ENCODE measurements at regions not wholly inside any gene's neighbourhood (a gene's known extent, or its start where the extent isn't known, plus 50 kb on each side); places are given as distances from the start of the nearest gene placed in this dataset.
"Not testable (repeated sequence)": the region's sequence is repeated elsewhere in the genome, so short reads cannot be mapped to it uniquely, and the experiment has no call there.

- no peak for DNase-seq (ENCODE audit: low read depth)
These were observed 68.0 kb downstream of the CBLN4 start for GRCh38 chr20:55937283-55937682.

GRCh38 chr20:55936209-55936595 is 69.1 kb downstream of the CBLN4 start:
- DNase-seq (ENCODE audit: low read depth), result no peak

DNA sequence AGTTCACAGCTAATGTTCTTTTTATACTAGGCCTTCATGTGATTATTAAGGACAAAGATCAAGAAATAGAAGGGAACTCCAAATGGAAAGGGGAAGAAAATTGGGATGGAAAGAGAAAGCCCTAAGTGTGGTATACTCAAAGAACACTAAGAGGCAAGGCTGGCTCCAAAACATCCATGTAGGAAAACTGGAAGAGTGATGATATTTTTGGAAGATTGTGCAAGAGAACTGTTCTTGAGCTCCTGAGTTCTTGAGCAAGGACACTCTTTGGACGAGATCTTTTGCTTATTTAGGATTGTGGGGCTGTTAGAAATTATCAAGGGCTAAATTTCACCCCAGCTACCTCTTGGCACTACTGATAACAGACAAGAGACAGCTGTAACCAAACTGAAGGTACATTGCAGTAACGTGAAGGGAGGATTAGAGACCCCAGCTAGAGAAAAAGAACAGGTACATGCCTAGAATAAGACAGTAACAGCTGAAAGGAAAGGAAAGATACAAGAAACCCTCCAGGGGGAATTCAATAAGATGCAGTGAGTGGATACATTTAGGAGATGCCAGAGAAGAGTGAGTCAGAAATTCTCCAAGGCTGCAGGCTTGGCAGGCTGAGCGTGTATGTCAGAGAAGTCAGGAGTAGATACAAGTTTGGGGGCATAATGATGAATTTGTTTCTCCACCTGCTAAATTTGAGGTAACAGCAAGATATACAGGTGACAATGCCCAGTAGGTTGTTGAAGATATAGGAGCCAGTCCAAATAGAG is 69.7 kb downstream of the CBLN4 start:
- DNase-seq (ENCODE audit: low read depth), result no peak

DNA sequence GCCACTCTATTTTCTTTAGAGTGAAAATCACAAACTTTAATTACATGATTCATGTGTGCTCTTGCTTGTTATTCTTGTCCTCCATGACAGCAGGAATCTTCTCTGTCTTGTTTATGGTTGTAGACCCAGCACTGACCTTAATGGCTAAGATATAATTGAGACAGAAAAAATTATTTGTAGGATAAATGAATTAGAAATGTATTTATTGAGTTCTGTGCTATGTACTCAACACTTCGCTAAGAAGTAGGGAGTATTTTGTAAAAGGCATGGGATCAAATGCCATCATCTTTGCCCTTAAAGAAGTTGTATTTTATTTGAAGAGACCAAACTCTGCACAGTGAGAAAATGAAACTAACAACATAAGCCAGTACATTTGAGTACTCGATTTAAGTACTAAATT is 71.2 kb downstream of the CBLN4 start:
- DNase-seq (ENCODE audit: low read depth), result no peak

- DNase-seq (ENCODE audit: low read depth), result not testable (repeated sequence)
These were observed 74.4 kb downstream of the CBLN4 start for GRCh38 chr20:55930876-55931275.

- no peak for DNase-seq (ENCODE audit: low read depth)
These were observed 77.1 kb downstream of the CBLN4 start for GRCh38 chr20:55928266-55928665.

DNA sequence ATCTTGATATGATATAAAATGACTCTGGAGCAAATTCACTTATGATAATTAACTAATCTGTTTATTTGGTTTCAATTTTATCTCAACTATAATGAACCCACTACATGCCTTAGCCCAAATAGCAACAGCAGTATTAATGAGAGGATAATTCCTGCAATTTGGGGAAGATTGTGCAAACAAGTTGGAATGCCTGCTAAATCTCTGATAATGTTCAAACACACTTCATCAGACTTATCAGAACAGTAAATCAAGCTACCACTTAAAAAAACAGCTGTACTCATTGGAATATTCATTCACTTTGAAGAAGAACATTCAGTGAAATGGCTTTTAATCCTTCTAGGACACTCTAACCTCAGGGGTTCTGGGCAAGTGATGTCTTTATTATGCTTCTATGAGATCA is 85.4 kb downstream of the CBLN4 start:
- DNase-seq (ENCODE audit: low read depth), result no peak

DNA sequence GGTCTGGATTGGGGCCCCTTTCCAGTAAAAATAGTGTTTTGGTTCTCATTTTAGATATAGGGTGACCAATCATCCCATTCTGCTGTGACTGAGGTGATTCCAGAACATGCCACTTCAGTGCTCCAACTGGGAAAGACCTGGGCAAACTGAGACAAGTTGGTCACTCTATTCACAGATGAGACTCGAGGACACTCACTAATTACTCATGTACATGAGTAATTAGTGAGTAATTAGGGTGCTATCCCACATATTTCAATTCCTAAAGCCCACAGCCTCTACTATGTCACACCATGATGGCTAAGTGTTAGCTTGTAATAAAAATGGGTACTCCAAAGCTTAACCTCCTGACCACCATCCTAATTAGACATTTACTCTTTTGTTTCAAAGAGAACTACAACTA is 86.0 kb downstream of the CBLN4 start:
- no peak for DNase-seq (ENCODE audit: low read depth)

- DNase-seq (ENCODE audit: low read depth), result no peak
These were observed 86.8 kb downstream of the CBLN4 start for GRCh38 chr20:55918471-55918870.

GRCh38 chr20:55893031-55893430 is 112.3 kb downstream of the CBLN4 start:
- no peak for DNase-seq (ENCODE audit: low read depth)

GRCh38 chr20:55888685-55889084 is 116.6 kb downstream of the CBLN4 start:
- peak; percentile 17 for DNase-seq (ENCODE audit: low read depth)

DNA sequence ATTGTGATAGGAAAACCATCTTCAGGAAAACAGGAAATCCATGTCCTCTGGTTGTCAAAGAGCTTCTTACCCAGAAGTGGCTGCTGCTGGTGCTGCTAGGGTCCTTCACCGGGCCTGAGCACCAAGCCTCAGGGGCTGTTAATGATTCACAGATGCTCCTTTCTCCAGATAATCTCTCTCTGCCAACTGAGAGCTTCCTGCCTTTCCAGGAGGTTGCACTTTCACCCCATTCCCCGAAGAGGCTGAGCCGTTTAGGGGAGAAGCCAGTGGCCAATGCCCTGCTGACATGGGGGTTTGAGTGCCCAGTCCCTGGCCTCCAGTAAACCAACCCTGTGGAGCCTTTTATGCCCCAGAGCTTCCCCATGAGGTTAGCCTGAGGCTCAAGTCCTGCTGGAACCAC is 122.4 kb downstream of the CBLN4 start:
- no peak for DNase-seq (ENCODE audit: low read depth)

- no peak for DNase-seq (ENCODE audit: low read depth)
These were observed 123.0 kb downstream of the CBLN4 start for GRCh38 chr20:55882286-55882685.

GRCh38 chr20:55881204-55881603 is 124.1 kb downstream of the CBLN4 start:
- no peak for DNase-seq (ENCODE audit: low read depth)

GRCh38 chr20:55880361-55880760 is 125.0 kb downstream of the CBLN4 start:
- DNase-seq (ENCODE audit: low read depth), result no peak

DNA sequence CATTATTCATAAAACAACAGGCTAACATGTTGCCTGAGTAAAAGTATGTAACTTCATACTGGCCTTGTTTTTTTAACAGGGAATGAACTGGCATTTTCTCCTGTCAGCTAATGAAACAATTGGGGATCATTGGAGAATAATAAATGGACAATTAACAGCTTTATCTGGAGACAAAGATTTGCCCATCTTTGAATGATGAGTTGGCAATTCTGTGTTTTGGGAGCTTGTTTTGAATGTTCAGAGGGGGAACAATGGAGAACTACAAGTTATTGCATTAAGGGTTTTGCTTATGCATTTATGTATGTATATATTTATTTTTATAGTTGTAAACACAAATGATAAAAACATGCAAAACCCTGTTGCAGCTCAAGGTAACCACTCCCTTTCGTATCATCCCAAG is 150.3 kb downstream of the CBLN4 start:
- no peak for DNase-seq (ENCODE audit: low read depth)

DNA sequence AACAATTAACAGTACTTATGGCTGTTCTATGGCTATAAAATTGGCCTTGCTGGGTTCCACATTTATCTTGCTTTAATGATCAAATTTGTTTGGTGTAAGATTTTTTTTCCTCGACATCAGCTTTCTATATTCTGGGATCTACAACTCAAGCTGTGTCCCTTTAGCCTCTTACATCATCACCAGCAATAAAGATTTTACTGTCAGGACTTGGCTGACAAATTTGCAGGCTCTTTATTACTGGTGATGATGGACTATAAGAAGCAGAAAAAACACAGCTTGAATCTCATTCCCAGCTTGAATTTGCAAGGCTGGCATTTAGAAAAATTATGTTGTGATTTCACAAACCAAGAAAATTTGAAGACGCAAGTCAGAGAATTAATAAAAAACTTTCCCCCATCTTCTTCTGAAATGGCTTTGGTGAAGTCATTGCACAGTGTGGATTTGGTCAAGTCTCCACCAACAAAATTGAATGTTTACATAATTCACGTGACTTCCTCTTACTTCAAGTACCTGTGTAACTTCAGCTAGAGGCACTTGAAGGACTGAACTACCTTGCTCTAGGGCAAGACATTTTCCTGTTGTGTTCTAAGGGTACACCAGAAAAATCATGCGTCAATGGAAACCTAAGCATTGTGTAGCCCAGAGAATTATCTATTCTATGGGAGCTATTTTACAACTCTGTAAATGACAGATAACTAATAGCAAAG is 175.0 kb downstream of the CBLN4 start:
- no peak for DNase-seq (ENCODE audit: low read depth)

GRCh38 chr20:55805138-55805537 is 200.2 kb downstream of the CBLN4 start:
- no peak for DNase-seq (ENCODE audit: low read depth)

DNA sequence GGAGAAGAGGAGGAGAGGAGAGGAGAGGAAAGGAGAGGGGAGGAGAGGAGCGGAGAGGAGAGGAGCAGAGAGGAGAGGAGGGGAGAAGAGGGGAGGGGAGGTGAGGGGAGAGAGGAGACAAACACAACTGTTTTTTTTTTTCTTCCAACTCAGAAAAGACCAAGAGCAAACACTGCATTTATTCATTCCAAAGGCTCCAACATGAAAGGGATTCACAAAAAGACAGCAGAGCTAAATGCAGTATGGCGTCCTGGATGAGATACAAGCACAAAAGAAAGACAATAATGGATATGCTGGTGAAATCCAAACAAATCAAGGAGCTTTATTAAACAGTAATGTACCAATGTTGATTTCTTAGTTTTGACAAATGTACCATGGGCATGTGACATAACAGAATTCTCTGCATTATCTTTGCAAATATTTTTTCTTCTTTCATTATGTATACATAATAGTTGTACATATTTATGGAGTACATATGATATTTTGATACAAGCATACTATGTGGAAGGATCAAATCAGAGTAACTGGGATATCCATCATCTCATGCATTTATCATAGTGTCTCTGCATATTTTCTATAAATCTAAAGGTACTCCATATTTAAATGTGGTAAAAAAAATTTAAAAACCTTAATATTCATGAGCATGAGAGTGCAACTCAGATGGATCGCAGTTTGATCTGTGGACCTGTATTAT is 204.6 kb downstream of the CBLN4 start:
- no peak for DNase-seq (ENCODE audit: low read depth)

DNA sequence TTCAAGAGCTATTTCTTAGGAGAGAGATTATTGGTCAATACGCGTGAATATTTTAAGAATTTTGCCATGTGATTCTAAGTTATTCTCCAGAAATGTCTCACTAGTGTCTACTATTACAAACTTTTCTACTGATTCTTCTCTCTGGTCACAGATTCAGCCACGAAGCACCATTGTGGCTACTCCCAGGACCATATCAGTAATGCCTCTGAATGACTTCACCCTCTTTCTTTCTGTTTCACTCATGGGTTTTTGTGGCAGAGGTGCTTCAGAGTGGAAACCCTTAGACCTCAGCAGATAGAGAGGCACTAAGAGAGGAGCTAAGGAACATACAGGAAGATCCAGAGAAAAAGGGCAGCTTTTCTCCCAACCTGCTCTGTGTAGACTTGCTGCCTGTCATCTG is 211.3 kb downstream of the CBLN4 start:
- no peak for DNase-seq (ENCODE audit: low read depth)

DNA sequence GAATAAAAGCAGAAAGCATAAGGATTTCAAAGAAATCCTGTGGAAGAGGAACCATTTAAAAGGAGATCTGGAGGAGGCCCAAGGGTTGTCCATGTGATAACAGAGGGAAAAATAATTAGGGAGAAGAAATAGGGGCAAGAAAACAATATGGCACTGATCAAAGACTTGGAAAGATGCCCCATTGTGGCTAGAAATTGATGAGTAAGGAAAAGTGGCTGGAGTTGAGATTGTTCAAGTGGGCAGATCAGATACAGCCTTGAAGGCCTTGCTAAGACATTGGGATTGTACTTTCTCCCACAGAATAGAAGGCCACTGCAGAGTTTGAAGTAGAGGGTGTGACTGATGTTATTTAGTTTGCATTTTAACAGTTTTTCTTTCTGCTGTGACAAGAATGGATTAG is 213.3 kb downstream of the CBLN4 start:
- no peak for DNase-seq (ENCODE audit: low read depth)

DNA sequence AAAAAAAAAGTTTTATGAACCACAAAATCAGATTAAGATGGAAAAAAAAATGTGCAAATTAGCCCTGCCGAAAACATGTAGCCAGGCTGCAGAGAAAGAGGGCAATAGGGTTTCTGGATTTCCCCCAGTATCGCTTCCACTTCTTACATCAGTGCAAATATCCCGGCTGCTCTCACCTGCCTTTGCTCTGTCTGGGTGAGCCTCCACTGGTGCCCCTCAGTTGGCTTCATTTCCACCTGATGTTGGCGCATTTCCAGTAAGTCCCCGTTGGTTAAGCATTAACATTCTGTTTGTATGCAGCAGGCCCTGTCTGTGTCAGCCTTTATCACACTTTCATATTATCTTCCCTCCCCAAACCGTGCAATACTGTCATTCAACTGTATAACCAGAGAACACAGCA is 215.1 kb downstream of the CBLN4 start:
- DNase-seq (ENCODE audit: low read depth), result no peak

DNA sequence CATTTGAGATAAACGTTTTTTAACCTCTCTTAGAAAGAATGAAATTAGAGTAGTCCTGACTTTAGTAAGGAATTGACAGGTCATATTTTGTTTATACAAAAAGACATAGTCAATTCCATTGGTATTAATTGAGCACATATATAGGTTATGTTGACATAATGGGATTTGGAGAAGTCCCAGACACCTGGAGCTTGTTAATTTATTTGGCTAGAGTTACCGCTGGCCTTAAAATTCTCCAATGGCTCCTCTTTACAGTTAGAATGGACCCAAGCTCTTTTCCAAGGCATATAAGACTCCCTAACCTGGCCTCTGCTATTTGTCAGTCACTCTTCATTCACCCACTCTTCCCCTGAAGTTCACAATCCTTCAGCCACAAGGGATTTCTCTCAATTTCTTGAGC is 221.3 kb downstream of the CBLN4 start:
- no peak for DNase-seq (ENCODE audit: low read depth)
